ENCODE measurements at regions not wholly inside any gene's neighbourhood (a gene's known extent, or its start where the extent isn't known, plus 50 kb on each side); places are given as distances from the start of the nearest gene placed in this dataset.

DNA sequence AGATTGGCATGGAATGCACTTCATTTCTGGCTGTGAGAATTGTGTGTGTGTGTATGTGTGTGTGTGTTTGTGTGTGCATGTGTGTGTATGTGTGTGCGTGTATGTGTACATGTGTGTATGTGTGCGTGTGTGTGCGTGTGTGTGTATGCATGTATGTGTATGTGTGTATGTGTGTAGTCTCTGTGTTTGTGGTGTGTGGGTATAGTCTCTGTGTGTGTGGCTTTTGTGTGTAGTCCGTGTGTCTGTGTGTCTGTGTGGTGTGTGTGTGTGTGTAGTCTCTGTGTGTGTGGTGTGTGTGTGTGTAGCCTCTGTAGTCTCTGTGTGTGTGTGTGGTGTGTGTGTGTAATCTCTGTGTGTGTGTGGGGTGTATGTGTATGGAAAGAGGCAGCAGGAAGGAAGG lies 247.3 kb upstream of the SOX11 start:
- no peaks in the 10 kb centered on the region for H3K9me3 ChIP-seq (ENCODE audit: insufficient read depth, low read length)
- no peak for TF ChIP-seq EZH2phosphoT487 (conservative IDR thresholded peaks at IDR 0.05; ENCODE audit: low read length)
- TF ChIP-seq, protein P1, sequence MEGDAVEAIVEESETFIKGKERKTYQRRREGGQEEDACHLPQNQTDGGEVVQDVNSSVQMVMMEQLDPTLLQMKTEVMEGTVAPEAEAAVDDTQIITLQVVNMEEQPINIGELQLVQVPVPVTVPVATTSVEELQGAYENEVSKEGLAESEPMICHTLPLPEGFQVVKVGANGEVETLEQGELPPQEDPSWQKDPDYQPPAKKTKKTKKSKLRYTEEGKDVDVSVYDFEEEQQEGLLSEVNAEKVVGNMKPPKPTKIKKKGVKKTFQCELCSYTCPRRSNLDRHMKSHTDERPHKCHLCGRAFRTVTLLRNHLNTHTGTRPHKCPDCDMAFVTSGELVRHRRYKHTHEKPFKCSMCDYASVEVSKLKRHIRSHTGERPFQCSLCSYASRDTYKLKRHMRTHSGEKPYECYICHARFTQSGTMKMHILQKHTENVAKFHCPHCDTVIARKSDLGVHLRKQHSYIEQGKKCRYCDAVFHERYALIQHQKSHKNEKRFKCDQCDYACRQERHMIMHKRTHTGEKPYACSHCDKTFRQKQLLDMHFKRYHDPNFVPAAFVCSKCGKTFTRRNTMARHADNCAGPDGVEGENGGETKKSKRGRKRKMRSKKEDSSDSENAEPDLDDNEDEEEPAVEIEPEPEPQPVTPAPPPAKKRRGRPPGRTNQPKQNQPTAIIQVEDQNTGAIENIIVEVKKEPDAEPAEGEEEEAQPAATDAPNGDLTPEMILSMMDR (IDR thresholded peaks at IDR 0.05; ENCODE audit: insufficient read depth, low read length, poor library complexity, severe bottlenecking): no peak
- no peak overlapping the region for H3K4me3 ChIP-seq (ENCODE audit: insufficient read depth, low read length, poor library complexity, severe bottlenecking)
- no peaks in the 10 kb centered on the region for H3K36me3 ChIP-seq (ENCODE audit: low read length)
- H3K27me3 ChIP-seq (ENCODE audit: low read length): no peaks in the 10 kb centered on the region
- H3K9ac ChIP-seq (ENCODE audit: low read length): no peak overlapping the region
- no peak overlapping the region for H2AFZ ChIP-seq (ENCODE audit: low read depth, low read length, severe bottlenecking)
- H4K20me1 ChIP-seq (ENCODE audit: low read depth, low read length): no peaks in the 10 kb centered on the region
- H3K27ac ChIP-seq (ENCODE audit: low read depth, low read length): no peak overlapping the region
- no peak overlapping the region for H3K4me2 ChIP-seq (ENCODE audit: low read depth, low read length, poor library complexity, severe bottlenecking)
- no peaks in the 10 kb centered on the region for H3F3A ChIP-seq (ENCODE audit: insufficient read depth)
- no peaks in the 10 kb centered on the region for H3K79me2 ChIP-seq (ENCODE audit: insufficient read depth, low read length)
- H3K9me2 ChIP-seq (replicated peaks; ENCODE audit: insufficient read depth, low read length): no peaks in the 10 kb centered on the region

DNA sequence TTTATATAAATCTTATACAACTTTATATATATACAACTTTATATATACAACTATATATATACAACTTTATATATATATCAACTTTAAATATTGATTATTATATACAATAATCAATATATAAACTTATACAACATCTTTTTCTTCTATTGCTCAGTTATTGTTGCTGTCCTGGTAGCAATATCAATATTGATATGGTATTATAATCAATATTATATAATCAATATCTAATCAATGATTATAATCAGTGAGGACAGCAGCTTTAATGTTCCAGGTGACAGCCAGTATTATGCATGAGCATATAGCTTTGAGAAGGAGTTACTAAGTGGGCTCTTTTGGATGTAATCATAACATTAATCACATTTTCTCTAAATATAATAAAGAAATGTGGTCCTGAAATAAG lies 242.3 kb upstream of the SOX11 start:
- Histone ChIP-seq H3K36me3 (ENCODE audit: low read length) (no peaks in the 10 kb centered on the region), H3K9me3 (ENCODE audit: insufficient read depth, low read length) (no peaks in the 10 kb centered on the region), H3K4me2 (ENCODE audit: low read depth, low read length, poor library complexity, severe bottlenecking) (no peak overlapping the region), H3K79me2 (ENCODE audit: insufficient read depth, low read length) (no peaks in the 10 kb centered on the region), H3F3A (ENCODE audit: insufficient read depth) (no peaks in the 10 kb centered on the region), H2AFZ (ENCODE audit: low read depth, low read length, severe bottlenecking) (no peak overlapping the region), H3K9me2 (replicated peaks; ENCODE audit: insufficient read depth, low read length) (no peaks in the 10 kb centered on the region), H3K27ac (ENCODE audit: low read depth, low read length) (no peak overlapping the region), H4K20me1 (ENCODE audit: low read depth, low read length) (no peaks in the 10 kb centered on the region), H3K9ac (ENCODE audit: low read length) (no peak overlapping the region), H3K4me3 (ENCODE audit: insufficient read depth, low read length, poor library complexity, severe bottlenecking) (no peak overlapping the region), H3K27me3 (ENCODE audit: low read length) (no peaks in the 10 kb centered on the region)
- no peak for TF ChIP-seq EZH2phosphoT487 (conservative IDR thresholded peaks at IDR 0.05; ENCODE audit: low read length)
- TF ChIP-seq, protein P1 (IDR thresholded peaks at IDR 0.05; ENCODE audit: insufficient read depth, low read length, poor library complexity, severe bottlenecking): no peak

DNA sequence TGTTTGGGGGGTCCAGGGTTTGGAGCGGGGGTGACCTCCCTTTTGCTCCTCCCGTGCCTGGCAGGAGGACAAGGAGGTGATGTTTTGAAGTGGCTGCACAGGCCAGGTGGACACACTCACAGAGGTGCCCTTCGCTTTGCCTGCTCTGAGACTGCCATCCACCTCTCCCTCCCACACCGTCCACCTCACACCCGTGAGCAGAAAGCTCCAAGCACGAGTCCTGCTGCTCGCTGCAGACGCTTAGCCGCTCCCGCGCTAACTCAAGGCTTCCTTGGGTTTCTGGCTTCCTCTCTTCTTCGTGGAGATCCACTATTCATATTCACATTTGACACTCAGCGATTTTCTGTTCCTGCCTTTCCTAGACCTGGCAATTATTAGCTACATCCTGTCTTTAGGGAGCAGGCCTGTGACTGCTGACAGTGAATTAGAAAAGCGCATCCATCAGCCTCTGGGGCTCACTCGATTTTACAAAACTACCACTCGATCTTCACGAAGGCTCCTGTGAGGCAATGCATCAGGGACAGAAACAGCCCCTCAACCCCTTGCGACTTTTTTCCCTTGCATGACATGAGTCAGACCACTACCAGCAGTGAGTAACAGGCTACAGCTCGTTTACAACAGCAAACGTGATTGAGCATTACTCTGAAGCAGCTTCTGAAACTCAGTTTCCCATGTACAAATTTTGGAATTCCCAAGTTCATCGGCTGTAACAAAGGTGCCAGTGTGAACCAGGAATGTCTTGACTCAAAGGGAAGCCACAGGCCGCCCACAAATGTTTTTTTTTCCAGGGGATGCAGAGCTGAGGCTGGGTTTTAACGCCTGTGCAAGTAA lies 238.7 kb upstream of the SOX11 start:
- no peaks in the 10 kb centered on the region for H3K27me3 ChIP-seq (ENCODE audit: low read length)
- H3K9ac ChIP-seq (ENCODE audit: low read length): no peak overlapping the region
- no peaks in the 10 kb centered on the region for H3K36me3 ChIP-seq (ENCODE audit: low read length)
- H3K9me2 ChIP-seq (replicated peaks; ENCODE audit: insufficient read depth, low read length): no peaks in the 10 kb centered on the region
- H3K9me3 ChIP-seq (ENCODE audit: insufficient read depth, low read length): no peaks in the 10 kb centered on the region
- no peaks in the 10 kb centered on the region for H3F3A ChIP-seq (ENCODE audit: insufficient read depth)
- TF ChIP-seq, protein P1 (IDR thresholded peaks at IDR 0.05; ENCODE audit: insufficient read depth, low read length, poor library complexity, severe bottlenecking): no peak
- TF ChIP-seq EZH2phosphoT487 (conservative IDR thresholded peaks at IDR 0.05; ENCODE audit: low read length): no peak
- H3K4me3 ChIP-seq (ENCODE audit: insufficient read depth, low read length, poor library complexity, severe bottlenecking): no peak overlapping the region
- H3K79me2 ChIP-seq (ENCODE audit: insufficient read depth, low read length): no peaks in the 10 kb centered on the region
- H4K20me1 ChIP-seq (ENCODE audit: low read depth, low read length): no peaks in the 10 kb centered on the region
- no peak overlapping the region for H2AFZ ChIP-seq (ENCODE audit: low read depth, low read length, severe bottlenecking)
- H3K27ac ChIP-seq (ENCODE audit: low read depth, low read length): no peak overlapping the region
- no peak overlapping the region for H3K4me2 ChIP-seq (ENCODE audit: low read depth, low read length, poor library complexity, severe bottlenecking)
